H4 (cell line): ENCODE measurements at regions not wholly inside any gene's neighbourhood (a gene's known extent, or its start where the extent isn't known, plus 50 kb on each side); places are given as distances from the start of the nearest gene placed in this dataset.

Experiments used
- DNase-seq: peaks from one replicate; pipeline ENCODE4 v3.0.0-alpha.2; 2015; ENCODE audit warnings: low spot score

- DNase-seq: no peak
Observed at GRCh38 chr14:42228611-42229010, 621.9 kb downstream of the LRFN5 start.

- peak; percentile 67 for DNase-seq
Observed at GRCh38 chr14:42224053-42224888, 617.6 kb downstream of the LRFN5 start.

- peak; percentile 79 for DNase-seq
Observed at GRCh38 chr14:42222924-42223471, 616.3 kb downstream of the LRFN5 start.

GRCh38 chr14:42214981-42215491, 608.4 kb downstream of the LRFN5 start:
- DNase-seq: peak; percentile 59

GRCh38 chr14:42200957-42201356, 594.3 kb downstream of the LRFN5 start:
- no peak for DNase-seq

GRCh38 chr14:42198010-42198409, 591.3 kb downstream of the LRFN5 start:
- no peak for DNase-seq

GRCh38 chr14:42192738-42193653, 586.3 kb downstream of the LRFN5 start:
- DNase-seq: peak; percentile 96

GRCh38 chr14:42190744-42191143, 584.1 kb downstream of the LRFN5 start:
- no peak for DNase-seq

DNA sequence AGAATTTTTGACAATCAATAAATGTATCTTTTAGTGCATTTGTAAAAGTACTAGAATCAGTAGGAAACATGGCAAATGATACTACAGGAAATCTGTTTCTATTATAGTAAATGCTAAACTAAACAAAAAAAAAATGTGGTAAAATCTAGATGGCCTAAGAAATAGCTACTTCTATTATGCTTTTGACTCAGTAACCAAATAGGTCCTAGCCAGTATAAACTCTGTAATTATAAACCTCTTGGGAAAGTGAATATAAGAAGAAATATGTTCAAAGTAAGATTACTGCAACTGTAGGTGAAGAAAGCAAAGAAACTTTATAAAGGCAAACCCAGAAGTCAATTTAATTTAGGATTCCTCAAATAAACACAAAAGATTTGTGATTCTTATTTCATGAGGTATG, 581.2 kb downstream of the LRFN5 start:
- DNase-seq: no peak

GRCh38 chr14:42185718-42186117, 579.0 kb downstream of the LRFN5 start:
- DNase-seq: no peak

GRCh38 chr14:42174357-42174756, 567.7 kb downstream of the LRFN5 start:
- no peak for DNase-seq

DNA sequence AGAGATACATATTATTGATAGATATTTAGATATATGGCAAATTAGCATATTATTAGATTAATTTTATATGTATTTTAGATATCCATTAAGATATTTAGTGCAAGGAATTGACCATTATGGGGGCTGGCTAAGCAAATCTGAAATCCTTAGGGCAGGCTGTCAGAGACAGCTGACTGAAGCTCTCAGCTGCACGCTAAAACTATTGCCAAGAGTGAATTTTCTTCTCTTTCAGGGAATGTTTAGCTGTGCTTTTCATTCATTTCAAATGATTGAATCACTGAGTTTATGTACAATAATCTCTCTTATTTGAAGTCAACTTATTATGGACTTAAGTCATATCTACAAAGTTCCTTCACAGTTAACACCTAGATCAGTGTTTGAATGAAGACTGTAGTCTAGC, 566.5 kb downstream of the LRFN5 start:
- DNase-seq: no peak

DNA sequence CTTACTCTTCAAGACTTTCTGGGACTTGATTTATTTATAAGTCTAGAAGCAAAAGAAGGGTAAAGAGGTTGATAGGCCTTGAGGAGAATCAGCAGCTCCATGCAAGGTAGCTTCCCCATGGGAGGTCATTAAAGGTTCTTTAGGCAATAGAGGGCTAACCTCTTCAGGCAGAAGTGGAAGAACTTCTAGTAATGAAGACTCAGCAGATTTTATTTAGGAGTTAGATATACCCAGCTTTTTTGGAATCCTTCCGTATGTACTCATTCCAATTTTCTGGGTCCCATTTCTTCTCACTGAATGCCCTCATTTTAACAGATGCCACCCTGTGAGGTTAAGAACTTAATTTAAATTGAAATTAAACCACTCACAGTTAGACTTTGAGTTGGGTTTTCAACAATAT, 565.6 kb downstream of the LRFN5 start:
- DNase-seq: no peak

GRCh38 chr14:42163136-42163535, 556.5 kb downstream of the LRFN5 start:
- no peak for DNase-seq

- no peak for DNase-seq
Observed at GRCh38 chr14:42159138-42159537, 552.5 kb downstream of the LRFN5 start.

DNA sequence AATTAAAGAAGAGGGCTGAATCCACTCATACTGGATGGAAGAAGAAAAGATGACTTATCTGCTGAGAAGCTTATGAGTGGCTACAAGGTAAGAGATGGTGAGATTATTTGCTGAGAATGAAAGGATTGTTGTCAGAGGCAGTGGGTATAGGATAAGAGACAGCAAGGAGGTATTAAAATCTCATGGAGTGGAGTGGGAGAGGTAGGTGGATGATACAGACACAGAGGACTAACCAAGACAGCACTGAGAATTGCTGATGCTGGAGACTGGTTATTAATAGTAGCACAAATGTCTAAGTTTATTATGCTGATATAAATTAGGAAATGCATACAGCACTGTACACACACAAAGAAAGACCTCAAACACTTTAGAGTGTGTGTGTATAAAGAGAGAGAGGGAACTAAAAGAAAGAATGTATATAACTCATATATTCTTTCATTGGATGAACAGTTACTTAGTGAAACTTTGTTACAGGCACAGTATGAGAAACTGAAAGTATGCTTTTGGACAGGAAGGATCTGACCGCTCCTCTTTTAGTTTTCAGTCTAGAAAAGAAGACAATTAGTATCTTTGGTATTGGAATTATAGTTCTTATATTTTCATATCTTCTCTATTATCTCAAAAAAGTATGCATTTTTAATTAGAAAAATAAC, 543.1 kb downstream of the LRFN5 start:
- DNase-seq: no peak

GRCh38 chr14:42145766-42146165, 539.1 kb downstream of the LRFN5 start:
- no peak for DNase-seq

DNA sequence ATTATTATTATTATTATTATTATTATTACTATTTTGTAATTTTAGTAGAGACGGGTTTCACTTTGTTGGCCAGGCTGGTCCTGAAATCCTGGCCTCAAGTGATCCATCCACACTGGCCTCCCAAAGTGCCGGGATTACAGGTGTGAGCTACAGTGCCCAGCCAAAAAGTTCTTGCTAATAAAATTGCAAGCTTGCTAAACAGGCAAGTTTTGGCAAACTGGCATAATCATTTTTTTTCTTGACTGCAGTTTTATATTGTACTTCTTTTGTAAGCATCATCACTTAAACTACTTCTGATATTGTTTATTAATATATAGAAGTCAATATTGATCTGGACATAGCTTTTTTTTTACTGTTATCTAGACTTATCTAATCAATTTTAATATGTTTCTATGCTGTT, 536.4 kb downstream of the LRFN5 start:
- DNase-seq: no peak

DNA sequence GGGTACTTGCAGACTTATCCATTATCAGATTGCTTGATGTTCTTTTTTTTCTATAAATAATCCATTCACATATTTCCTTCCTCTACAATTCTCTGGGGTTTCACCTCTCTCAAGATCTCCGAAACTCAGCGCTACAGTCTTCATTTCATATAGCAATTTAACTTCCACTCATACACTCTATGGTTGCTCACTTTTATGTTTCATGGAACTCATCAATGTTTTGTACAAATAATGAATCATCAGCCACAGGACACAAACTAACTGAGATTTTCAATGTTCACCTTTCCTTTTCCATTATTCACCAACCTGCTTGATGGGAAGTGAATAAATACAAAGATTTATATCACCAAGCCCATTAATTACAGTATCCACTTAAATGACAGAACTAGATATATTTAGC, 534.7 kb downstream of the LRFN5 start:
- DNase-seq: no peak

DNA sequence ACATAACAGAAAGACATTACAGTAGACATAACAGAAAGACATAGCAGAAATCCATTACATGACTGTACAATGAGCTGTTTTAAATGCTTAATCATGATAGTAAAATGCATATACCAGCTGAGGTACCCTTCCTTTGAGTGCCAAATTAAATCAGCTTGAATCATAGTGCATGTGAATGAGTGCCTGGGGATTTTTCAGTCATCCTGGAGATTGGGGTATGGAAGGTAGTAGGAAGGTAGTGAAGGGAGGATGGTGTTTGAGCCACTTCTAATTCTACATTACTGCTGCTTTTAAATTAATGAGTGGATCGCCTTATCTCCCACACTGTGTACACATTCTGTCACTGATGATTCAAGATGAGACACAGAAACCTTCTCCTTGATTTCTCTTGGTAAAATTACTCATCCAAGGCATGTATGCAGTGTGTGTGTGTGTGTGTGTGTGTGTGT, 534.2 kb downstream of the LRFN5 start:
- peak; percentile 2 for DNase-seq

DNA sequence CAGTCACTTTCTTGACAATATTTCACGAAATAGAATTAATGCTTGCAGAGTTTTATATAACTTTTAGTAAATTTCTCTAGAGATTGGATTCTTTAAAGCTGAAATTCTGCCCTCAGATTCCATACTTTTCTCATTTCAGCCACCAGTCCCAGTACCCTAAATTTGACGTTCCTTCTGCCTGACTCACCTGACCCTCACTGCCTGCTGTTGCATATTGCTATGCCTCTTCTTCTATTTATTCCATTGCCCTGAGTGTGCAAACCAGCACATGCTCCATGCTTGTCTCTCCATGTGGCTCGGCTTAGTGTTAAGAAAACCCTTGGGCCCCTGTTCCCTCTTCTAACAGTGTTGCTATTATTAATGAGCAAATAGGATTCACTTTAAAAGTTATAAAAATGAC, 533.3 kb downstream of the LRFN5 start:
- DNase-seq: no peak

- no peak for DNase-seq
Observed at GRCh38 chr14:42138406-42138805, 531.7 kb downstream of the LRFN5 start.
